Trophoblast cell (in vitro differentiated cells and primary cell): ENCODE measurements at regions not wholly inside any gene's neighbourhood (a gene's known extent, or its start where the extent isn't known, plus 50 kb on each side); places are given as distances from the start of the nearest gene placed in this dataset.
A peak's percentile ranks its signal among the peaks of the same experiment; 100 is the strongest.

Source experiments
- DNase-seq, 2 donors: peaks; one replicate each; pipeline ENCODE4 v3.0.0-alpha.2; 2016
- H2AFZ ChIP-seq: 2 replicates; pipeline ENCODE4 v1.6.1; 2013; ENCODE audit warnings: low read length, moderate library complexity, mild to moderate bottlenecking; ENCODE audit not compliant: insufficient read depth, poor library complexity
- H2AK5ac ChIP-seq: 2 replicates; pipeline ENCODE4 v1.6.1; 2013; ENCODE audit warnings: mild to moderate bottlenecking, low read length
- H2BK120ac ChIP-seq: 2 replicates; pipeline ENCODE4 v1.6.1; 2013; ENCODE audit warnings: low read length, mild to moderate bottlenecking, moderate library complexity; ENCODE audit not compliant: insufficient read depth, poor library complexity
- H2BK12ac ChIP-seq: 2 replicates; pipeline ENCODE4 v1.6.1; 2013; ENCODE audit warnings: mild to moderate bottlenecking, low read length, moderate library complexity
- H2BK5ac ChIP-seq: 2 replicates; pipeline ENCODE4 v1.6.1; 2013; ENCODE audit warnings: low read length, low read depth, moderate library complexity, mild to moderate bottlenecking; ENCODE audit not compliant: poor library complexity
- H3K14ac ChIP-seq: 2 replicates; pipeline ENCODE4 v1.6.1; 2013; ENCODE audit warnings: mild to moderate bottlenecking, low read length
- H3K18ac ChIP-seq: 2 replicates; pipeline ENCODE4 v1.6.1; 2013; ENCODE audit warnings: mild to moderate bottlenecking, low read length
- H3K23ac ChIP-seq: 2 replicates; pipeline ENCODE4 v1.6.1; 2013; ENCODE audit warnings: low read length
- H3K27ac ChIP-seq: 2 replicates; pipeline ENCODE4 v1.5.1; 2013; ENCODE audit warnings: low read depth, mild to moderate bottlenecking, inconsistent platforms, low read length, moderate library complexity
- H3K27me3 ChIP-seq: 2 replicates; pipeline ENCODE4 v1.6.1; 2013; ENCODE audit warnings: inconsistent platforms, mild to moderate bottlenecking, low read length, moderate library complexity; ENCODE audit not compliant: insufficient read depth
- H3K36me3 ChIP-seq, 2 experiments: 1 replicate in 1 of 2; 2 replicates in 1 of 2; pipeline ENCODE4 v1.6.1; 2013; ENCODE audit warnings: low read length in 2 of 2, mild to moderate bottlenecking in 2 of 2, moderate library complexity in 1 of 2; ENCODE audit not compliant: insufficient read depth in 2 of 2, control insufficient read depth in 1 of 2
- H3K4ac ChIP-seq: 2 replicates; pipeline ENCODE4 v1.6.1; 2013; ENCODE audit warnings: low read depth, mild to moderate bottlenecking, low read length, moderate library complexity
- H3K4me1 ChIP-seq, 2 experiments: 1 replicate in 1 of 2; 2 replicates in 1 of 2; pipeline ENCODE4 v1.6.1; 2013; ENCODE audit warnings: low read length in 2 of 2, mild to moderate bottlenecking in 2 of 2, moderate library complexity in 1 of 2; ENCODE audit not compliant: insufficient read depth in 2 of 2, control insufficient read depth in 1 of 2
- H3K4me2 ChIP-seq: 2 replicates; pipeline ENCODE4 v1.6.1; 2013; ENCODE audit warnings: inconsistent platforms, mild to moderate bottlenecking, low read length, moderate library complexity
- H3K4me3 ChIP-seq: 2 replicates; pipeline ENCODE4 v1.5.1; 2013; ENCODE audit warnings: mild to moderate bottlenecking, low read depth, low read length, inconsistent platforms
- H3K79me1 ChIP-seq: one replicate; pipeline ENCODE4 v1.6.1; 2013; ENCODE audit warnings: low read length
- H3K79me2 ChIP-seq: 2 replicates; pipeline ENCODE4 v1.6.1; 2013; ENCODE audit warnings: low read length, mild to moderate bottlenecking; ENCODE audit not compliant: control insufficient read depth, insufficient read depth, poor library complexity
- H3K9ac ChIP-seq: 2 replicates; pipeline ENCODE4 v1.6.1; 2013; ENCODE audit warnings: mild to moderate bottlenecking, low read length
- H3K9me3 ChIP-seq: 2 replicates; pipeline ENCODE4 v1.6.1; 2013; ENCODE audit warnings: low read depth, mild to moderate bottlenecking, control low read depth, inconsistent platforms, low read length; ENCODE audit not compliant: insufficient read depth
- H4K12ac ChIP-seq: 2 replicates; pipeline ENCODE4 v1.6.1; 2013; ENCODE audit warnings: low read depth, mild to moderate bottlenecking, low read length, moderate library complexity
- H4K8ac ChIP-seq: 2 replicates; pipeline ENCODE4 v1.6.1; 2013; ENCODE audit warnings: low read depth, mild to moderate bottlenecking, low read length, moderate library complexity
- H4K91ac ChIP-seq: one replicate; pipeline ENCODE4 v1.6.1; 2013; ENCODE audit warnings: low read depth, mild to moderate bottlenecking, low read length, moderate library complexity
- WGBS: extraction: QIAGEN DNeasy Blood & Tissue Kit; methylation state at CpG from one replicate; pipeline ENCODE4 v1.1.7; 2013; ENCODE audit warnings: missing lambda C conversion rate; ENCODE audit not compliant: insufficient read length, insufficient coverage; ENCODE audit errors: extremely low coverage; 5-methylcytosine and 5-hydroxymethylcytosine counted together

GRCh38 chr6:103995571-103995970 is 864.1 kb downstream of the HACE1 start:
- Histone ChIP-seq H3K14ac (no peak overlapping the region), H3K18ac (no peak overlapping the region)
- WGBS, result no CpG with 5 or more reads among the region's 1 CpG

GRCh38 chr6:103983860-103984259 is 875.9 kb downstream of the HACE1 start:
- Histone ChIP-seq H3K9me3 (no peaks in the 10 kb centered on the region), H3K79me1 (no peaks in the 10 kb centered on the region), H3K36me3 (no peaks in the 10 kb centered on the region), H4K12ac (no peak overlapping the region), H2AFZ (no peak overlapping the region), H2BK5ac (no peak overlapping the region), H2AK5ac (no peak overlapping the region), H2BK120ac (no peak overlapping the region), H4K8ac (no peak overlapping the region), H3K4me2 (no peak overlapping the region), H3K4me3 (no peak overlapping the region), H3K18ac (no peak overlapping the region), H2BK12ac (no peak overlapping the region), H3K4me1 (no peaks in the 10 kb centered on the region), H3K23ac (no peak overlapping the region), H3K14ac (no peak overlapping the region), H3K27ac (no peak overlapping the region), H3K79me2 (no peaks in the 10 kb centered on the region), H4K91ac (no peak overlapping the region), H3K4ac (no peak overlapping the region), H3K27me3 (no peaks in the 10 kb centered on the region), H3K9ac (no peak overlapping the region)
- no CpG with 5 or more reads among the region's 6 CpGs for WGBS
- peak; percentile 15 to 22 for DNase-seq

More at GRCh38 chr6:103995571-103995970, 864.1 kb downstream of the HACE1 start:
- Histone ChIP-seq H3K4me1 (no peaks in the 10 kb centered on the region), H3K9me3 (no peaks in the 10 kb centered on the region), H3K79me2 (no peaks in the 10 kb centered on the region), H4K91ac (no peak overlapping the region), H2BK5ac (no peak overlapping the region), H3K36me3 (no peaks in the 10 kb centered on the region), H3K27me3 (no peaks in the 10 kb centered on the region), H2BK12ac (no peak overlapping the region), H3K4me3 (no peak overlapping the region), H3K27ac (no peak overlapping the region), H3K4me2 (no peak overlapping the region), H2BK120ac (no peak overlapping the region), H3K23ac (no peak overlapping the region), H2AFZ (no peak overlapping the region), H3K79me1 (no peaks in the 10 kb centered on the region), H2AK5ac (no peak overlapping the region), H4K12ac (no peak overlapping the region), H4K8ac (no peak overlapping the region), H3K9ac (no peak overlapping the region), H3K4ac (no peak overlapping the region)
- no peak for DNase-seq

- Histone ChIP-seq H3K27ac (no peak overlapping the region), H3K36me3 (no peaks in the 10 kb centered on the region), H2BK5ac (no peak overlapping the region), H3K18ac (no peak overlapping the region), H3K14ac (no peak overlapping the region), H3K4me2 (no peak overlapping the region), H3K79me1 (no peaks in the 10 kb centered on the region), H3K4me1 (no peaks in the 10 kb centered on the region), H3K27me3 (no peaks in the 10 kb centered on the region), H2BK12ac (no peak overlapping the region), H2AK5ac (no peak overlapping the region), H3K9ac (no peak overlapping the region), H3K23ac (no peak overlapping the region), H3K79me2 (no peaks in the 10 kb centered on the region), H2AFZ (no peak overlapping the region), H3K4me3 (no peak overlapping the region), H4K91ac (no peak overlapping the region), H4K8ac (no peak overlapping the region), H3K4ac (no peak overlapping the region), H3K9me3 (no peaks in the 10 kb centered on the region), H2BK120ac (no peak overlapping the region), H4K12ac (no peak overlapping the region)
- no peak for DNase-seq
- WGBS, result no CpG with 5 or more reads among the region's 5 CpGs
Observed at GRCh38 chr6:103983011-103983410, 876.7 kb downstream of the HACE1 start.

GRCh38 chr6:103982574-103982973 is 877.1 kb downstream of the HACE1 start:
- H3K9ac ChIP-seq, result no peak overlapping the region
- H3K18ac ChIP-seq, result no peak overlapping the region
- no peaks in the 10 kb centered on the region for H3K79me1 ChIP-seq
- no peak overlapping the region for H2BK120ac ChIP-seq
- no CpG with 5 or more reads among the region's 4 CpGs for WGBS
- no peak overlapping the region for H3K4me2 ChIP-seq
- H3K14ac ChIP-seq, result no peak overlapping the region
- H3K4me1 ChIP-seq, result no peaks in the 10 kb centered on the region
- H2BK5ac ChIP-seq, result no peak overlapping the region
- H3K9me3 ChIP-seq, result no peaks in the 10 kb centered on the region
- no peak overlapping the region for H2BK12ac ChIP-seq
- H2AFZ ChIP-seq, result no peak overlapping the region
- H3K4me3 ChIP-seq, result no peak overlapping the region
- H4K8ac ChIP-seq, result no peak overlapping the region
- H2AK5ac ChIP-seq, result no peak overlapping the region
- no peak overlapping the region for H3K27ac ChIP-seq
- no peak overlapping the region for H4K91ac ChIP-seq
- no peaks in the 10 kb centered on the region for H3K27me3 ChIP-seq
- no peak overlapping the region for H3K23ac ChIP-seq
- no peaks in the 10 kb centered on the region for H3K79me2 ChIP-seq
- H3K4ac ChIP-seq, result no peak overlapping the region
- H4K12ac ChIP-seq, result no peak overlapping the region
- DNase-seq, result no peak
- H3K36me3 ChIP-seq, result no peaks in the 10 kb centered on the region
